ENCODE measurements at regions not wholly inside any gene's neighbourhood (a gene's known extent, or its start where the extent isn't known, plus 50 kb on each side); places are given as distances from the start of the nearest gene placed in this dataset.

GRCh38 chr21:38039369-38039768, 123.1 kb upstream of the KCNJ6 start:
- Histone ChIP-seq H3K9me3 (ENCODE audit: control insufficient read depth, insufficient read depth, low read depth, low read length) (no peaks in the 10 kb centered on the region), H3K36me3 (ENCODE audit: control insufficient read depth, insufficient read depth, low read length) (no peaks in the 10 kb centered on the region), H3K27ac (ENCODE audit: low read length) (no peak overlapping the region), H3K27me3 (ENCODE audit: control insufficient read depth, insufficient read depth, low read length) (no peaks in the 10 kb centered on the region; the same call in 1 of the 2 replicates), H3K4me3 (ENCODE audit: low read depth in 2 of 2, low read length in 2 of 2) (no peak overlapping the region), H3K4me1 (ENCODE audit: control insufficient read depth, insufficient read depth, low read length) (no peaks in the 10 kb centered on the region)
- ChIA-PET CTCF (no interaction called here), POLR2A (no interaction called here)
- DNase-seq (ENCODE audit: low read depth, low spot score) (no peak), ATAC-seq (no peak)
- in situ Hi-C loops (cut with HindIII; ENCODE audit: low pct_unique_long_range_greater_than_20kb, low sequenced_read_pairs) (no loop called here), intact Hi-C loops (cut with micrococcal nuclease; ENCODE audit: unreplicated experiment) (no loop called here)
- BruUV-seq (replicated peaks), result no TSS peak
- no peak for TF ChIP-seq REST (IDR thresholded peaks at IDR 0.05; ENCODE audit: insufficient read depth in 1 of 2, low read depth in 2 of 2, low read length in 1 of 2)

GRCh38 chr21:38039841-38040240, 123.6 kb upstream of the KCNJ6 start:
- TF ChIP-seq CTCF (IDR thresholded peaks at IDR 0.05) (no peak), SIN3A (IDR thresholded peaks at IDR 0.05; ENCODE audit: borderline replicate concordance, insufficient read depth, low read depth, low read length) (no peak), TCF7L2 (IDR thresholded peaks at IDR 0.05; ENCODE audit: low read depth, low read length) (no peak), REST (IDR thresholded peaks at IDR 0.05; ENCODE audit: insufficient read depth in 1 of 2, low read depth in 2 of 2, low read length in 1 of 2) (no peak), POLR2AphosphoS5 (IDR thresholded peaks at IDR 0.05; ENCODE audit: low read depth, low read length) (no peak)
- no TSS peak for BruUV-seq (replicated peaks)
- POLR2A ChIA-PET, result no interaction called here
- in situ Hi-C loops (cut with HindIII; ENCODE audit: low pct_unique_long_range_greater_than_20kb, low sequenced_read_pairs), result no loop called here
- Histone ChIP-seq H3K4me1 (ENCODE audit: control insufficient read depth, insufficient read depth, low read length) (no peaks in the 10 kb centered on the region), H3K36me3 (ENCODE audit: control insufficient read depth, insufficient read depth, low read length) (no peaks in the 10 kb centered on the region), H3K27me3 (ENCODE audit: control insufficient read depth, insufficient read depth, low read length) (no peaks in the 10 kb centered on the region; the same call in 1 of the 2 replicates), H3K4me3 (ENCODE audit: low read depth in 2 of 2, low read length in 2 of 2) (no peak overlapping the region), H3K27ac (ENCODE audit: low read length) (no peak overlapping the region), H3K9me3 (ENCODE audit: control insufficient read depth, insufficient read depth, low read depth, low read length) (no peaks in the 10 kb centered on the region)
- intact Hi-C loops (cut with micrococcal nuclease; ENCODE audit: unreplicated experiment), result no loop called here
- CTCF ChIA-PET, result no interaction called here
- no peak for ATAC-seq
- no peak for DNase-seq (ENCODE audit: low read depth, low spot score)
